Germinal center (tissue), 1 donor: ENCODE measurements at regions not wholly inside any gene's neighbourhood (a gene's known extent, or its start where the extent isn't known, plus 50 kb on each side); places are given as distances from the start of the nearest gene placed in this dataset.
"Not testable (repeated sequence)": the region's sequence is repeated elsewhere in the genome, so short reads cannot be mapped to it uniquely, and the experiment has no call there.

Experiments used
- DNase-seq: peaks from one replicate; pipeline ENCODE4 v3.0.0; 2012; ENCODE audit warnings: mixed read lengths, low spot score

- DNase-seq: no peak
Measured at GRCh38 chr18:60202708-60203107, 169.9 kb downstream of the MC4R start.

- DNase-seq: no peak
Measured at GRCh38 chr18:60200558-60200957, 172.0 kb downstream of the MC4R start.

GRCh38 chr18:60199505-60199904 lies 173.1 kb downstream of the MC4R start:
- DNase-seq: no peak

- DNase-seq: no peak
Measured at GRCh38 chr18:60197671-60198462, 174.7 kb downstream of the MC4R start.

- no peak for DNase-seq
Measured at GRCh38 chr18:60196836-60197606, 175.6 kb downstream of the MC4R start.

GRCh38 chr18:60193780-60194179 lies 178.8 kb downstream of the MC4R start:
- no peak for DNase-seq

- no peak for DNase-seq
Measured at GRCh38 chr18:60191926-60192325, 180.6 kb downstream of the MC4R start.

- no peak for DNase-seq
Measured at GRCh38 chr18:60189856-60190255, 182.7 kb downstream of the MC4R start.

- DNase-seq: no peak
Measured at GRCh38 chr18:60188958-60189357, 183.6 kb downstream of the MC4R start.

GRCh38 chr18:60182223-60182622 lies 190.4 kb downstream of the MC4R start:
- no peak for DNase-seq

- DNase-seq: no peak
Measured at GRCh38 chr18:60180671-60181070, 191.9 kb downstream of the MC4R start.

- not testable (repeated sequence) for DNase-seq
Measured at GRCh38 chr18:60178224-60178623, 194.4 kb downstream of the MC4R start.

GRCh38 chr18:60176259-60176658 lies 196.3 kb downstream of the MC4R start:
- DNase-seq: no peak

- no peak for DNase-seq
Measured at GRCh38 chr18:60174832-60175231, 197.7 kb downstream of the MC4R start.

- DNase-seq: no peak
Measured at GRCh38 chr18:60172030-60172429, 200.5 kb downstream of the MC4R start.

GRCh38 chr18:60163622-60164021 lies 209.0 kb downstream of the MC4R start:
- DNase-seq: no peak

GRCh38 chr18:60162388-60162787 lies 210.2 kb downstream of the MC4R start:
- no peak for DNase-seq

GRCh38 chr18:60157810-60158209 lies 214.8 kb downstream of the MC4R start:
- no peak for DNase-seq

- DNase-seq: no peak
Measured at GRCh38 chr18:60153376-60153775, 219.2 kb downstream of the MC4R start.

GRCh38 chr18:60149316-60149715 lies 223.3 kb downstream of the MC4R start:
- no peak for DNase-seq

GRCh38 chr18:60147323-60147722 lies 225.3 kb downstream of the MC4R start:
- DNase-seq: no peak

GRCh38 chr18:60146220-60146960 lies 226.2 kb downstream of the MC4R start:
- no peak for DNase-seq

- no peak for DNase-seq
Measured at GRCh38 chr18:60145776-60146175, 226.8 kb downstream of the MC4R start.
